ENCODE measurements at regions not wholly inside any gene's neighbourhood (a gene's known extent, or its start where the extent isn't known, plus 50 kb on each side); places are given as distances from the start of the nearest gene placed in this dataset.

- H3K9me3 ChIP-seq = no peaks in the 10 kb centered on the region
- TF ChIP-seq POLR2A (IDR thresholded peaks at IDR 0.05) = no peak
- no peak for TF ChIP-seq POLR2AphosphoS5 (IDR thresholded peaks at IDR 0.05; ENCODE audit: insufficient read depth in 1 of 2, low read depth in 1 of 2)
- TF ChIP-seq CTCF (IDR thresholded peaks at IDR 0.05) = no peak
- no peaks in the 10 kb centered on the region for H3K4me1 ChIP-seq
- H3K36me3 ChIP-seq = no peaks in the 10 kb centered on the region
- intact Hi-C loops (cut with DNase I) = no loop called here
- no peak for DNase-seq (ENCODE audit: extremely low spot score in 2 of 2)
- no peak overlapping the region for H3K4me3 ChIP-seq
- no peak overlapping the region for H3K27ac ChIP-seq
- no peaks in the 10 kb centered on the region for H3K27me3 ChIP-seq
Observed at GRCh38 chrX:15915959-15916703, 61.5 kb upstream of the AP1S2 start.

- H3K36me3 ChIP-seq = no peaks in the 10 kb centered on the region
- no peaks in the 10 kb centered on the region for H3K27me3 ChIP-seq
- no peak overlapping the region for H3K27ac ChIP-seq
- DNase-seq (ENCODE audit: extremely low spot score in 2 of 2) = no peak
- no peaks in the 10 kb centered on the region for H3K4me1 ChIP-seq
- H3K4me3 ChIP-seq = no peak overlapping the region
- TF ChIP-seq POLR2A (IDR thresholded peaks at IDR 0.05) = no peak
- no peak for TF ChIP-seq POLR2AphosphoS5 (IDR thresholded peaks at IDR 0.05; ENCODE audit: insufficient read depth in 1 of 2, low read depth in 1 of 2)
- no peak for TF ChIP-seq CTCF (IDR thresholded peaks at IDR 0.05)
- no peaks in the 10 kb centered on the region for H3K9me3 ChIP-seq
- intact Hi-C loops (cut with DNase I) = no loop called here
Observed at GRCh38 chrX:15914486-15914885, 59.9 kb upstream of the AP1S2 start.

- intact Hi-C loops (cut with DNase I) = no loop called here
- Histone ChIP-seq H3K27me3 (no peaks in the 10 kb centered on the region), H3K9me3 (no peaks in the 10 kb centered on the region), H3K4me1 (no peaks in the 10 kb centered on the region), H3K27ac (no peak overlapping the region), H3K4me3 (no peak overlapping the region), H3K36me3 (no peaks in the 10 kb centered on the region)
- TF ChIP-seq POLR2AphosphoS5 (IDR thresholded peaks at IDR 0.05; ENCODE audit: insufficient read depth in 1 of 2, low read depth in 1 of 2) (no peak), POLR2A (IDR thresholded peaks at IDR 0.05) (no peak), CTCF (IDR thresholded peaks at IDR 0.05) (no peak)
- DNase-seq (ENCODE audit: extremely low spot score in 2 of 2) = no peak
Observed at GRCh38 chrX:15913146-15913545, 58.5 kb upstream of the AP1S2 start.

- TF ChIP-seq POLR2A (IDR thresholded peaks at IDR 0.05) (no peak), POLR2AphosphoS5 (IDR thresholded peaks at IDR 0.05; ENCODE audit: insufficient read depth in 1 of 2, low read depth in 1 of 2) (no peak), CTCF (IDR thresholded peaks at IDR 0.05) (no peak)
- intact Hi-C loops (cut with DNase I) = no loop called here
- Histone ChIP-seq H3K27me3 (no peaks in the 10 kb centered on the region), H3K27ac (no peak overlapping the region), H3K4me3 (no peak overlapping the region), H3K9me3 (no peaks in the 10 kb centered on the region), H3K4me1 (no peaks in the 10 kb centered on the region), H3K36me3 (no peaks in the 10 kb centered on the region)
- no peak for DNase-seq (ENCODE audit: extremely low spot score in 2 of 2)
Observed at GRCh38 chrX:15911734-15912550, 57.3 kb upstream of the AP1S2 start.

- H3K9me3 ChIP-seq = no peaks in the 10 kb centered on the region
- H3K36me3 ChIP-seq = no peaks in the 10 kb centered on the region
- H3K27ac ChIP-seq = no peak overlapping the region
- DNase-seq (ENCODE audit: extremely low spot score in 2 of 2) = no peak
- no peak overlapping the region for H3K4me3 ChIP-seq
- intact Hi-C loops (cut with DNase I) = no loop called here
- no peaks in the 10 kb centered on the region for H3K4me1 ChIP-seq
- no peaks in the 10 kb centered on the region for H3K27me3 ChIP-seq
- no peak for TF ChIP-seq CTCF (IDR thresholded peaks at IDR 0.05)
- TF ChIP-seq POLR2A (IDR thresholded peaks at IDR 0.05) = no peak
- TF ChIP-seq POLR2AphosphoS5 (IDR thresholded peaks at IDR 0.05; ENCODE audit: insufficient read depth in 1 of 2, low read depth in 1 of 2) = no peak
Observed at GRCh38 chrX:15909605-15910004, 55.0 kb upstream of the AP1S2 start.

All from vagina (tissue), 2 donors.